Central memory CD4-positive, alpha-beta T cell (primary cell): ENCODE measurements at regions not wholly inside any gene's neighbourhood (a gene's known extent, or its start where the extent isn't known, plus 50 kb on each side); places are given as distances from the start of the nearest gene placed in this dataset.
A peak's percentile ranks its signal among the peaks of the same experiment; 100 is the strongest.
"Not testable (repeated sequence)": the region's sequence is repeated elsewhere in the genome, so short reads cannot be mapped to it uniquely, and the experiment has no call there.

Experiments
- DNase-seq: peaks from one replicate; pipeline ENCODE4 v3.0.0; 2022

DNA sequence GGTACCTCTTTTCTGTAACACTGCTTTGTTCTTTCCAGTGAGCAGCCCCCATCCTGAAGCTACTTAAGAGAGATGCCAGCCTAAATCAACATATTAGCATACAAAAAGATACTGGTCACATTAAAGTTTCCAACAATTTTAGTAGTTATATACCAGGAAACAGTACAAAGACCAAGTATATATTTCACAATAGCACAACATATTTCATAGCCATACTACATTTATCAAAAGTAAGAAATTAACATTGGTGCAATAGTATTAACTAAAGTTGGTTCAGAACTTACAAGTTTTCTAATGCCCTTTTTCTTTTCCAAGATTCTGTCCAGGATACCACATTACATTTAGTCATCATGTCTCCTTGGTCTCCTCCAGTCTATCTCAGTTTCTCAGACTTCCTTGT lies 641.0 kb upstream of the GJE1 start:
- no peak for DNase-seq

DNA sequence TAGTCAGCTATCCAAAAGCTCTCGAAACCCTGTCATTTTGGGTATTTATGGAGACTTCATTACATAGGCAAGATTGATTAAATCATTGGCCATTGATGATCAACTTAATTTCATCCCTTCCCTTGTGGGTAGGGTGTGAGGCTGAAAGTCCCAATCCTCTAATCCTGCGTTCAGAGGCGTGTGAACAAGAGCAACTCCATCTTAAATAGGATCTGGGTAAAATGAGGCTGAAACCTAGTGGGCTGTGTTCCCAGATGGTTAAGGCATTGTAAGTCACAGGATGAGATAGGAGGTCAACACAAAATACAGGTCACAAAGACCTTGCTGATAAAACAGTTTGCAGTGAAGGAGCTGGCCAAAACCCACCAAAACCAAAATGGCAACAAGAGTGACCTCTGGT lies 641.7 kb upstream of the GJE1 start:
- no peak for DNase-seq

DNA sequence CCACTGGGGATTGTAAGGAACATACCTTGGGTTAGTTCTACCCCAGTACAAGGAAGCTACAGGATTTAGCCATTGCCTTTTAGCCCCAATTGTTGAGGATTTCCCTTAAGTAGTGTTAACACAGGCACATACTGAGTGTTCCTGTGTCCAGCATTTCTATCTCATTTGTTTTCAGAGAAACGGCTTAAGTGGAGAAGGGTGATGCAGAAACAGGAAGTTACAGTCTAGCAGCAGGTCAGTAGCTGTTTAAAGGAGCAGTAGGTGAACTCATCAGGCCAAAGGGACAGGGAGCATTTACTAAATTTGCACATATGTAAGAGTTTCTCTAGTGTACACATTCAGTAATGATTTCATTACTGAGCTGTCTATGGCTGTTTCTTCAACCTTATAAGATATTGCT lies 644.2 kb upstream of the GJE1 start:
- DNase-seq = no peak

DNA sequence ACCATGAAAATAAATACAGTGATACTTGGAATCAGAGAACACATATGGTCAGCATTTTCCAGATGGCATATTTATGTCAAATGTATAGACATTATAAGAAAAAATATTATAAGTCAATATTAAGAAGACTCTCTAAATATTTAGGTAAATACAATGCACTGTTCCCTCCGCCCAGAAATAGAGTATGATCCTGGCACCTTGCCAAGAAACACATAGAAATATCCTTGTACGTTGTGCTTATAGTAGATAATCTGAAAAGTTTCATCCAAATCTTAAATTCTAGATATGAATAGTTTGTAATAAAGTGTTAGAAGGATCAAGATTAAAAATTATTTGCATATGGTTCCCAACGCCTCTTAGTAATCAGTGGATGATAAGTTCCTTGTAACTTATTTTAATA lies 645.8 kb upstream of the GJE1 start:
- no peak for DNase-seq

- DNase-seq = peak; percentile 19
Measured at GRCh38 chr6:141484711-141485110, 648.0 kb upstream of the GJE1 start.

GRCh38 chr6:141483598-141484061 lies 649.1 kb upstream of the GJE1 start:
- peak; percentile 84 for DNase-seq

DNA sequence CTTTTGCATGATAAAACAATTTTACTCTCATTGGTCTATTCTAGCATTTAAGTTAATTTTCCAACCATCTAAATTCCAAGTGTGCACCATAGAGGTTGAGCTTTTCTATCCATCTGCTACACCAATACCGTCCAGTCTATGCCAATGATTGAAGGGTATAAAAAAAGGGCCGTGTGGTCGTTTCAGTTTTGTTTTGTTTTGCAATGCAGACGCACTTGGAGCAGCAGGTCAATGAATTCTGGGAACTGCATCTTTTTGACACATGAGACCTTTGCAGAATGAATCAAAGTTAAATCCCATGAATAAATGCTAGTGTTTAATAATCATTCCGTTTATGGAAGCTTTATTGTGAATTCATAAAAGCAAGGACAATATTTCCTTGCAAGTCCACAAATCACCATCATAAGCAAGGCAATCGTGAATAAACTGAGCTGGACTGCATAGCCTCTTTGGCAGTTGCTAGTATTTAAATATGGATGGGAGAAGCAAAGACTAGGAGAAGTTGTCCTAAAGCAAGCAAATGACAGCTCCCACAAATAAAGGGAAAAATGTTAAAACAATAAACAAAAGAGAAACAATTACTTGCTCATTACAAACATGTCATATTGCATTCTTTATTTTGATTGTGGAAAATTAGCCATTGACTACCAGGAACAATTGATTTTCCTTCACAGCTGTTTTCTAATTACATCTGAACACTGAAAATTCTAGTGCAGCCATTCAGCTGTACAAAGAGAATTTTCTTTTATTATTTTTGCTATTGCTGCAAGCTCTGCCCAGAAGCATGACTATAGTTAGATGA lies 649.7 kb upstream of the GJE1 start:
- DNase-seq = no peak

GRCh38 chr6:141475259-141475658 lies 657.5 kb upstream of the GJE1 start:
- DNase-seq = no peak

GRCh38 chr6:141472162-141472928 lies 660.4 kb upstream of the GJE1 start:
- DNase-seq = no peak

DNA sequence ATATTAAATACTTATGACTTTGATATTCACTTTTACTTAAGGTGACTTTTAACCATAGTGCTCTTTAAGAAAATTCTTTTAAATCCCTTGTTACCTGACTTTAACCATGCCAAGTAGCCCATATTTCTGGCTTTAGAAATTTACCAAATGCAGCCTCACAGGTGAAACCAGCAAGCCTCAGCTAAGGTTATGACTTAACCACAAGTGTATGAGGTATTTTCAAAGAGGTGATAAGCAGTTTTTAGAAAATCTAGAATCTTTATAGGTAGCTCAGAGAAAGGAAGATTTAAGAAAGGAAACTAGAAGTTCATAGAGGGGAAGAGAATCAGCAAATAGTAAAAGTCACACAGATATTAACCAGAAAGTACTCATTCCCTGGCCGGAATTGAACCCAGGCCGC lies 661.9 kb upstream of the GJE1 start:
- no peak for DNase-seq

- DNase-seq = no peak
Measured at GRCh38 chr6:141467881-141468280, 664.8 kb upstream of the GJE1 start.

DNA sequence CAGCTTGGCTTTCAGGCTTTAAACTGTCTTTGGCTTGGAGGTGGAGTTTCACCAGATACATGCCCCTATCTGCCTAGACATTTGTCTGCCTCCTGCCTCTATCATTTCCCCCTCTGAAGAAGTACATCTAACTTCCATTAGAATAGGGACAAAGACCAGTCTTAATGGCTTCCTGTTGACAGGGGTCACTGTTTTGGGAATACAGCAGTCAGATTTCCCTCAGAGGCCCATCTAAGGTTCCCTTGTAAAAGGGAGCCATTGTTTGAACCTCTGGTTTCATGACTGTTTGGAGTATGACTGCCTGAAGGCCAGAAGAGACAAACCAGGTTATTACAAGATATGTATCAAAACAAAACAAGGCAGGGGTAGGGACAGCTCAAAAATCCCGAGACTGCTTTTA lies 665.7 kb upstream of the GJE1 start:
- no peak for DNase-seq

DNA sequence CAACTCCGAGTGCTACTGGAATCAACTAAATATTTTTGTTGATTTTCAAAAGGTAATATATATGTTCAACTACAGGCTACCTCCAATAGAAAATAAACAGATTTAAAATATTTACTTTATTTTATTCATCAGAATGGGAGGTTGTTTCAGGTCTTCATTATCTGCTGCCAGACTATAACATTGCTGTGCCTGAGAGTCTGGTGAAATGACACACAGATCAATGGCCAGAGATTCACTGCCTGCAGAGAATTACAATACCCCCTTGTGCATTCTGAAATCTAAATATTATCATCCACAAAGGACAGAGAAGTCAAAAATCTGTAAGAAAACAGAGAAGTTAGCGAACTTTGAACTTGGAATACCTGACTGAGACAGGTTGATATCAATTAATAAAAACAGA lies 667.8 kb upstream of the GJE1 start:
- DNase-seq = no peak

GRCh38 chr6:141464490-141464889 lies 668.2 kb upstream of the GJE1 start:
- DNase-seq = peak; percentile 33

DNA sequence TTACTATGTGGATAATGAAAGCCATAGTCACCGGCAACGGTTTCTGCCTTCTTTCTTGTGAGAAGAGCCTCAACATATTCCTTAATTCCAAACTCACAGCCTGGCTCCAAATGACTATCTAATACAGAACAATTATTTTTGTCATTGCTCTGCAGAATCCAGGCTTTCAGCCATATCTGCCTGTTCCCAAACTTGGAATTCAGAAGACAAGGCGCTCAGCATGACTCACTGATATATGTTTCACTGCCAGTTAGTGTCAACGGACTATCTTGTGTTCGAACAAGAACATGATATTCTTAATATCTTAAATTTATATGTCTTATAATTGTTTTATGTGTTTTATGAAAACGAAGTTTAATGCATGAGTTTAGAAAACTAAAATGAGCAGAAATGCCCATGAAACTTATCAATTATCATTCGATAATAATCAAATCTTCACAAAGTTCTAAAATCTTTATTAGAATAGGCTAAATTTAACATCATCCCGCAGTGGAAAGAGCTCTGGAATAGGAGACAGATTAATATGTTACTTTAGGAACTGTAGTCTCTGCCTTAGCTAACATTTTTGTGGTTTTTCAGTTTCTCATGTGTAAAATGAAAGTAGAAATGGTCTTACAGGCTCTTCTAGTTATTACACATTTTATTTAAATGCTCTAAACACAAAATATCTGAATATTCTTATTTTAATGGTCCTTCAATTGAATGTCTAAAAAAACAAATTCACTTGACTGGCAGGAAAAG lies 669.3 kb upstream of the GJE1 start:
- DNase-seq = no peak

- DNase-seq = no peak
Measured at GRCh38 chr6:141460743-141461484, 671.8 kb upstream of the GJE1 start.

GRCh38 chr6:141460245-141460644 lies 672.5 kb upstream of the GJE1 start:
- DNase-seq = not testable (repeated sequence)

GRCh38 chr6:141457984-141458383 lies 674.7 kb upstream of the GJE1 start:
- DNase-seq = not testable (repeated sequence)

DNA sequence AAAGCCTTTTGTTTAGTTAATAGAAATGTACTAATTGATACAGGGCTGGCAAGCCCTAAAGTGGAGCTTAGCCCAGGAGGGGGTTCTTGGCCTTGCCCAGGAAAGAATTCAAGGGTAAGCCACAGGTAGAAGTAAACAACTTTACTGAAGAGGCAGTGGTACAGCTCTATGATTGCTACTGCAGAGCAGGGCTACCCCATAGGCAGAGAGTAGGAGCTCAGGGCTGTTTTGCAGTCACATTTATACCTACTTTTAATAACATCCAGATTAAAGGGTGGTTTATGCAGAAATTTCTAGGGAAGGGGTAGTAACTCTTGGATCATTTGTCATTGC lies 680.4 kb upstream of the GJE1 start:
- DNase-seq = no peak

- no peak for DNase-seq
Measured at GRCh38 chr6:141451511-141452353, 681.0 kb upstream of the GJE1 start.

DNA sequence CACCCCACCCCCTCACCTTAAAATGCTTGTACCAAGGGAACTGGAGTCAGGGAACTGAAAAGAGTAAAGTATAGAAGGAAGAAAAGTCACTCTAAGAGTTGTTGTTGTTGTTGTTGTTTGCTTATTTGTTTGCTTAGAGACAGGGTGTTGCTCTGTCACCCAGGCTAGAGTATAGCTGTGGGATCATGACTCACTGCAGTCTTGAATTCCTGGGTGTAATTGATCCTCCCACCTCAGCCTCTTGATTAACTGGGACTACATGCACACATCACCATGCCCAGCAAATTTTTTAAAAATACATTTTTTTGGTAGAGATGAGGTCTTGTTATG lies 681.6 kb upstream of the GJE1 start:
- DNase-seq = no peak
